K562 (cell line): ENCODE measurements at regions not wholly inside any gene's neighbourhood (a gene's known extent, or its start where the extent isn't known, plus 50 kb on each side); places are given as distances from the start of the nearest gene placed in this dataset.

Experiments used
- ATAC-seq: fragments of 200-7000 bp; cut with Tn5 transposase; 3 replicates; pipeline ENCODE4 v1.9.1; 2020; ENCODE audit warnings: moderate library complexity
- BruUV-seq: library from RNA; stranded (reverse); fragments of 400-500 nt; replicated peaks from 2 replicates; lab custom pipeline; 2021; lab: Mats Ljungman, UMichigan
- CTCF ChIA-PET: fragments of 300-600 bp; formaldehyde crosslinking; extraction: SDS; loops from one replicate; lab custom pipeline; 2021; ENCODE audit warnings: low intra/inter-chr PET ratio; lab: Yijun Ruan, JAX
- POLR2A ChIA-PET: fragments of 300-600, 350-650 bp; sonication (Branson Sonifier 250); formaldehyde crosslinking; extraction: SDS; loops from one replicate; lab custom pipeline; 2021; ENCODE audit warnings: antibody characterized with exemption, inconsistent platforms; lab: Yijun Ruan, JAX
- DNase-seq, 4 experiments: peaks; one replicate each; pipeline versions ENCODE4 v3.0.0 to v3.0.0-alpha.2; 2011 to 2018; ENCODE audit warnings: low spot score in 3 of 4, mixed read lengths in 3 of 4; ENCODE audit errors: extremely low read depth in 1 of 4
- FAIRE-seq: peaks from 2 replicates; lab custom pipeline; 2011; peaks lifted over from hg19 to GRCh38; lab: Jason Lieb, UNC
- H2AFZ ChIP-seq: 2 replicates; pipeline ENCODE4 v1.6.0; 2011; ENCODE audit warnings: low read depth, low read length, control low read depth, inconsistent platforms
- H3K27ac ChIP-seq: fragments of 200-600 bp; 3 replicates; pipeline ENCODE4 v1.8.0; 2011; ENCODE audit warnings: low read depth, mild to moderate bottlenecking, control low read depth, inconsistent platforms, low read length, moderate library complexity, mixed read lengths; ENCODE audit errors: extremely low read depth
- H3K27me3 ChIP-seq, 2 experiments: fragments of 300-600 bp in 1 of 2; 2 replicates in 1 of 2; 3 replicates in 1 of 2; pipeline versions ENCODE4 v1.6.0 to v1.8.0; 2011; ENCODE audit warnings: inconsistent platforms in 2 of 2, low read length in 2 of 2, mild to moderate bottlenecking in 1 of 2, mixed read lengths in 1 of 2, moderate library complexity in 1 of 2; ENCODE audit not compliant: control insufficient read depth in 2 of 2, insufficient read depth in 2 of 2
- H3K36me3 ChIP-seq: fragments of 300-600 bp; 3 replicates; pipeline ENCODE4 v1.8.0; 2011; ENCODE audit warnings: mild to moderate bottlenecking, low read length, inconsistent platforms; ENCODE audit not compliant: control insufficient read depth, insufficient read depth
- H3K4me1 ChIP-seq, 2 experiments: fragments of 200-600 bp in 1 of 2; replicated peaks in 1 of 2; 2 replicates in 1 of 2; 3 replicates in 1 of 2; pipeline versions ENCODE4 v1.5.1 to v1.8.0; 2011; ENCODE audit warnings: inconsistent platforms in 2 of 2, low read length in 2 of 2, mild to moderate bottlenecking in 1 of 2, mixed read lengths in 1 of 2, moderate library complexity in 1 of 2; ENCODE audit not compliant: control insufficient read depth in 2 of 2, insufficient read depth in 2 of 2
- H3K4me2 ChIP-seq: 2 replicates; pipeline ENCODE4 v1.6.1; 2011; ENCODE audit warnings: low read length, control low read depth, inconsistent platforms, mixed read lengths; ENCODE audit not compliant: insufficient read depth
- H3K4me3 ChIP-seq: fragments of 200-600 bp; sonication (generic), shearing (Covaris generic); 2 replicates; pipeline ENCODE4 v1.5.1; 2016; ENCODE audit warnings: control low read depth, inconsistent platforms
- H3K79me2 ChIP-seq: fragments of 200-600 bp; 3 replicates; pipeline ENCODE4 v1.8.0; 2011; ENCODE audit warnings: low read length, inconsistent platforms; ENCODE audit not compliant: control insufficient read depth, insufficient read depth
- H3K9ac ChIP-seq, 2 experiments: 2 replicates each; pipeline versions ENCODE4 v1.6.0 to v1.6.1; 2011; ENCODE audit warnings: low read depth in 2 of 2, low read length in 2 of 2, control low read depth in 1 of 2, inconsistent platforms in 1 of 2, mild to moderate bottlenecking in 1 of 2, mixed read lengths in 1 of 2; ENCODE audit not compliant: insufficient read depth in 1 of 2
- H3K9me1 ChIP-seq: one replicate; pipeline ENCODE4 v1.6.0; 2011; ENCODE audit warnings: inconsistent platforms, mild to moderate bottlenecking, low read length, moderate library complexity; ENCODE audit not compliant: control insufficient read depth, insufficient read depth
- H3K9me3 ChIP-seq: replicated peaks from 2 replicates; pipeline ENCODE4 v1.5.1; 2011; ENCODE audit warnings: low read depth, low read length, inconsistent platforms; ENCODE audit not compliant: control insufficient read depth, insufficient read depth
- H4K20me1 ChIP-seq: replicated peaks from 2 replicates; pipeline ENCODE4 v1.6.1; 2011; ENCODE audit warnings: low read length, inconsistent platforms, mixed read lengths; ENCODE audit not compliant: control insufficient read depth, insufficient read depth
- CREM ChIP-seq: IDR thresholded peaks from 2 replicates; pipeline ENCODE4 v1.6.1; 2014; ENCODE audit warnings: antibody characterized with exemption, low read depth
- DMBX1 ChIP-seq: fragments of 250-450 bp; sonication (Bioruptor Pico); IDR thresholded peaks from 2 replicates; pipeline ENCODE4 v1.8.0; 2022; ENCODE audit warnings: inconsistent platforms, mild to moderate bottlenecking, moderate library complexity, borderline replicate concordance
- FOXA3 ChIP-seq, 2 experiments: fragments of 450-650 bp in 1 of 2; sonication (generic) in 1 of 2; formaldehyde crosslinking; IDR thresholded peaks in 1 of 2; conservative IDR thresholded peaks in 1 of 2; 2 replicates each; pipeline versions ENCODE4 v1.4.0 to v1.8.0; 2020 to 2022; ENCODE audit warnings: mild to moderate bottlenecking in 2 of 2, missing genetic modification reagents in 1 of 2
- HMGXB4 ChIP-seq: sonication (generic); formaldehyde crosslinking; IDR thresholded peaks from 2 replicates; pipeline ENCODE4 v1.8.1; 2023; ENCODE audit warnings: mild to moderate bottlenecking, missing genetic modification reagents
- MCM3 ChIP-seq: fragments of 450-650 bp; IDR thresholded peaks from 2 replicates; pipeline ENCODE4 v1.6.1; 2016
- NBN ChIP-seq: fragments of 450-650 bp; IDR thresholded peaks from 2 replicates; pipeline ENCODE4 v1.6.1; 2016; ENCODE audit warnings: low read depth, mild to moderate bottlenecking
- RNF2 ChIP-seq: sonication (generic); IDR thresholded peaks from 2 replicates; pipeline ENCODE4 v1.6.1; 2016
- RNF219 ChIP-seq: fragments of 250-450 bp; sonication (Bioruptor Pico); IDR thresholded peaks from 2 replicates; pipeline ENCODE4 v1.5.0; 2022; ENCODE audit warnings: mild to moderate bottlenecking
- RREB1 ChIP-seq: fragments of 250-450 bp; sonication (Bioruptor Pico); IDR thresholded peaks from 2 replicates; pipeline ENCODE4 v1.4.0; 2020
- ZNF146 ChIP-seq: IDR thresholded peaks from one replicate; pipeline ENCODE4 v1.6.1; 2018; ENCODE audit warnings: missing compliant biosample characterization; ENCODE audit not compliant: unreplicated experiment
- ZNF511 ChIP-seq: sonication (generic); formaldehyde crosslinking; IDR thresholded peaks from 2 replicates; pipeline ENCODE4 v1.8.0; 2022; ENCODE audit warnings: mild to moderate bottlenecking, missing genetic modification reagents
- ZNF699 ChIP-seq: fragments of 250-450 bp; sonication (Bioruptor Pico); IDR thresholded peaks from 2 replicates; pipeline ENCODE4 v1.8.0; 2021; ENCODE audit warnings: mild to moderate bottlenecking, moderate library complexity; ENCODE audit not compliant: insufficient replicate concordance
- WGBS: fragments of 100-300 bp; shearing (Covaris generic); methylation state at CpG from one replicate; pipeline ENCODE4 v1.1.6; 2016; ENCODE audit warnings: low coverage, mixed read lengths; ENCODE audit not compliant: insufficient coverage; ENCODE audit errors: missing lambda C conversion rate; 5-methylcytosine and 5-hydroxymethylcytosine counted together
- in situ Hi-C: fragments of 300-500 bp; cut with MboI; formaldehyde crosslinking; loops from 4 replicates; pipeline ENCODE4 v1.15.0; 2018; ENCODE audit warnings: inconsistent platforms, mixed read lengths
- intact Hi-C: fragments of 100-400 bp; cut with micrococcal nuclease; formaldehyde crosslinking; loops from 2 replicates; pipeline ENCODE4 v1.14.2; 2022

- Histone ChIP-seq H3K9me3 (no peaks in the 10 kb centered on the region), H3K4me1 (no peaks in the 10 kb centered on the region), H3K9ac (no peak overlapping the region), H3K27ac (no peak overlapping the region), H3K36me3 (no peaks in the 10 kb centered on the region), H3K27me3 (no peaks in the 10 kb centered on the region), H2AFZ (no peak overlapping the region), H3K4me2 (no peak overlapping the region), H3K9me1 (no peaks in the 10 kb centered on the region), H3K4me3 (no peak overlapping the region), H3K79me2 (no peaks in the 10 kb centered on the region), H4K20me1 (no peaks in the 10 kb centered on the region)
- in situ Hi-C loops: no loop called here
- ATAC-seq (no peak), DNase-seq (no peak), FAIRE-seq (no peak)
- ChIA-PET POLR2A (no interaction called here), CTCF (no interaction called here)
- 0% methylated on average over 1 of the region's 1 CpG for WGBS
- BruUV-seq: no TSS peak
- TF ChIP-seq DMBX1 (CRISPR knock-in tag): no peak
- TF ChIP-seq RNF2: no peak
- no peak for TF ChIP-seq RNF219 (CRISPR knock-in tag)
- no peak for TF ChIP-seq RREB1
- TF ChIP-seq ZNF511 (CRISPR knock-in tag): no peak
- no peak for TF ChIP-seq HMGXB4 (CRISPR knock-in tag)
- no peak for TF ChIP-seq ZNF146
- TF ChIP-seq FOXA3 (CRISPR knock-in tag; conservative IDR thresholded peaks at IDR 0.05 in 1 of 2, IDR thresholded peaks at IDR 0.05 in 1 of 2): no peak
- TF ChIP-seq CREM: no peak
- TF ChIP-seq ZNF699 (CRISPR knock-in tag): no peak
- TF ChIP-seq NBN: no peak
- no peak for TF ChIP-seq MCM3
- intact Hi-C loops: no loop called here
Observed at GRCh38 chr4:77286906-77287305, 129.9 kb downstream of the CCNG2 start.
